ENCODE measurements at regions not wholly inside any gene's neighbourhood (a gene's known extent, or its start where the extent isn't known, plus 50 kb on each side); places are given as distances from the start of the nearest gene placed in this dataset.

DNA sequence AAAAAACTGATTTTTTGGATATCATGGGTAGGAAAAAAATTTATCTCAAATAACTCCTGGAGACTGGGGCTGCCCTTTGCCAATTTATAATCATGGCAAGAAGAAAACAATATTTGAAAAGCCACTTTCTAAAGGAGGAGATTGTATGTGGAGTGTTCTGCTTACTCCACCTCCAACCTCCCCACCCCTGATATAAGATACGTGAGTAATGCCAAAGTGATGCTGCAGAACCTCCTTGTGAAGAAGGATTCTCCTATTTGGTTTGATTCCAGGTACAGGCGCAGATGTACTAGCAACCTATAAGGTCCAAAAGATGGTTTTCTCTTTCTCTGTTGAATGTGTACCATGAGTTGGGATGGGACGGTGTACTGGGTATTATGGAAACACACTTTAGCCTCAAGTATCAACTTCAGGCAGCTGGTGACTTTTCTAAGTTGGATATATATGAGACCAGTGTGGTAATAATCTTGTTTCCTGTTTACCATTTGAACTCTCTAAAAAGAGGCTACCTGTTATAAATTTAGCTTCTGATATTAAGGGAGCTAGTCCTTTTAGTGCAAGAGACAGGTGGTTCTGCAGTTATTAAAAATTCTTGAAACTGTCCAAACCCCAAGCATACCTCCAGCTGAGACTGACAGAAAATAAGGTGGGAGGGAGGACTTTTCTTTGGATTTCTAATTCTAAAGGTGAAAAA lies 724.0 kb upstream of the MIR17HG start:
- no peak for DNase-seq (ENCODE audit: low read depth)
- TF ChIP-seq, protein P1, sequence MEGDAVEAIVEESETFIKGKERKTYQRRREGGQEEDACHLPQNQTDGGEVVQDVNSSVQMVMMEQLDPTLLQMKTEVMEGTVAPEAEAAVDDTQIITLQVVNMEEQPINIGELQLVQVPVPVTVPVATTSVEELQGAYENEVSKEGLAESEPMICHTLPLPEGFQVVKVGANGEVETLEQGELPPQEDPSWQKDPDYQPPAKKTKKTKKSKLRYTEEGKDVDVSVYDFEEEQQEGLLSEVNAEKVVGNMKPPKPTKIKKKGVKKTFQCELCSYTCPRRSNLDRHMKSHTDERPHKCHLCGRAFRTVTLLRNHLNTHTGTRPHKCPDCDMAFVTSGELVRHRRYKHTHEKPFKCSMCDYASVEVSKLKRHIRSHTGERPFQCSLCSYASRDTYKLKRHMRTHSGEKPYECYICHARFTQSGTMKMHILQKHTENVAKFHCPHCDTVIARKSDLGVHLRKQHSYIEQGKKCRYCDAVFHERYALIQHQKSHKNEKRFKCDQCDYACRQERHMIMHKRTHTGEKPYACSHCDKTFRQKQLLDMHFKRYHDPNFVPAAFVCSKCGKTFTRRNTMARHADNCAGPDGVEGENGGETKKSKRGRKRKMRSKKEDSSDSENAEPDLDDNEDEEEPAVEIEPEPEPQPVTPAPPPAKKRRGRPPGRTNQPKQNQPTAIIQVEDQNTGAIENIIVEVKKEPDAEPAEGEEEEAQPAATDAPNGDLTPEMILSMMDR (conservative IDR thresholded peaks at IDR 0.05; ENCODE audit: low read depth, low read length), result no peak

DNA sequence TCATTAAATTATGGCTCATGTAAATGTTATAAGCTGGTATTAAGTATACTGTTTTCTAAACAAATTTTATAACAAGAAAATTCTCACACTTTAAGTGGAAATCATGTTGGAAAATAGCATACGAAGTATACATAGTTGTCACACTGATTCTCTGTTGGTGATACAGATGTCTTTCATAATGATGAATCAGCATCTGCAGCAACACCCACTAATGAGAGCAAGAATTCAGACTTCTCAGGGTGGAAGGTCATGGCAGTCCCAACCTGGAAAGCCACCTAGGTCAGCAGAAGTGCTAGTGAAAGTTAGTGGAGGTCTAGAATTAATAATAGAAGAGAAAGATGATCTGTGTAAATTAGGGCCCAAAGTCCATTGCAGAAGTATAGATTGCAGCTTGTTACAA lies 719.7 kb upstream of the MIR17HG start:
- no peak overlapping the region for H3K4me3 ChIP-seq (ENCODE audit: low read depth, low read length)
- DNase-seq (ENCODE audit: low read depth), result no peak
- TF ChIP-seq, protein P1 (conservative IDR thresholded peaks at IDR 0.05; ENCODE audit: low read depth, low read length), result no peak

More for the DNA sequence above, 724.0 kb upstream of the MIR17HG start:
- H3K4me3 ChIP-seq (ENCODE audit: low read depth, low read length), result no peak overlapping the region

DNA sequence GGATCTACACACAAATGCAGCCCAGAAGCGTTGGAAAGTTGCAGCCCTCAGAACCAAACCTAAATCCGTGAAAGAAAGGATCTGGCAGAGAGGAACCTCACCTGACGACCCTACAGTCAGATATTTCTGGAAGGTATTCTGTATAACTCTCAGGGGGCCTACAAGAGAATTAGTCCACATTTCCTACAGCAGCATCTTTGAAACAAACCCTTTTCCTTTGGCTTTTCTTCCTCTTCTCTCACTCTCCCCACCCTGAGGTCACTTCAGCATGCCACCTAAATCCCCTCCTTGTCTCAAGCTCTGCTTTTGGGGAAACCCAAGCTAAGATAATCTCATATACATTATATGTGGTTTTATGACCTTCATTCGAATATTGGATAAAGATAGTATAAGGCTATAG lies 719.0 kb upstream of the MIR17HG start:
- H3K4me3 ChIP-seq (ENCODE audit: low read depth, low read length), result no peak overlapping the region
- TF ChIP-seq, protein P1 (conservative IDR thresholded peaks at IDR 0.05; ENCODE audit: low read depth, low read length), result no peak
- DNase-seq (ENCODE audit: low read depth), result no peak

DNA sequence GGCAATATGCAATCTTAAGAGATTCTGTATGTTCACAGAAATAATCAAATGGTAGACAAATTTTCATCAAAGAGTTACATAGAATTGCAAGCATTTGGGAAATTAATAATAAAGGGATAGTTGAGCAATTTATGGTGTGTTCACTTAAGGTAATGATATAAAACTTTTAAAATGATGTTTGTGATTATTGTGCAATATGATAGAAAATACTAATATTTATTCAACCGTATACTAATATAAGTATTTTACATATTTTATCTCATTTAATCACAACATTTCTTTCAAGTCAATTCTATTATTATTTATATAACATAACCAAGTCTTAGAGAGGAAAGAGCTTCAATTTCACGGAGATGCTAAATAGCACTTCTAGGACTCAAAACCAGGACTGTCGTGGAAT lies 716.8 kb upstream of the MIR17HG start:
- no peak for DNase-seq (ENCODE audit: low read depth)
- TF ChIP-seq, protein P1 (conservative IDR thresholded peaks at IDR 0.05; ENCODE audit: low read depth, low read length), result no peak
- H3K4me3 ChIP-seq (ENCODE audit: low read depth, low read length), result no peak overlapping the region

DNA sequence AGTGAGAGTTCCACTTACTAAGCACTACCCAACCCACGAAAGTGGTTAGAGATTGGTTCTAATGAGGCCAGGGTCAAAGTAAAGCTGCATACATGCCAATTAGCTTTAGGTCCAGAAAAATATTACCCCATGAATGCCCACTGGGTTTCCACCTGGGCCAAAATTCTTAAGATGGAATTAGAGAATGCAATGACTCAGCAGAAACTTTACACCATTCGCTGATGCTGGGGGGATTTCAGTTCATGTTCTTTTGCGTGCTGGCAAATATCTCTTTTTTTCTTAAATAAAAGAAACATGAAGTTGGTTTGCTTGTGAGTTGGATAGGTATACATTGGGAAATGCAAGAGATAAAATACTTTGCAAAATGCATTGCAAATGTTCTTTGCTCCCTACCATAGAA lies 715.3 kb upstream of the MIR17HG start:
- no peak for DNase-seq (ENCODE audit: low read depth)
- no peak overlapping the region for H3K4me3 ChIP-seq (ENCODE audit: low read depth, low read length)
- TF ChIP-seq, protein P1 (conservative IDR thresholded peaks at IDR 0.05; ENCODE audit: low read depth, low read length), result no peak

DNA sequence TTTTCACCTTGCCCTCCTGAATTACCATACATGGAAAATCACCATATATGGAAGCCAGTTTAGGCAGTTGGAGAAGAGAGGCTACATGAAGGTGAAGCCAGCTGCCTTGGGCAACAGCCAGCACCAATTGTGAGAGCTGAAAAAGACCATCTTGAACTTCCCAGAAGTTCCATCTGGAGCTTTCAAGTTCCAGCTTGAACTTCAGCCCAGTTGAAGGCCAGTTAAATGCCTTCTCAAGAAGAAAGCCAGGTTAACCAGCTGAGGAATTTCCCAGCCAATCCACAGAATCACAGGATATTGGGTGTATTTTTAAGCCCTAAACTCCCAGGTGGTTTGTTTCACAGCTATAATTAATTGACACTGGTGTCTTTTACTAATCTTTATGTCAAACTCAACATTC lies 713.6 kb upstream of the MIR17HG start:
- TF ChIP-seq, protein P1 (conservative IDR thresholded peaks at IDR 0.05; ENCODE audit: low read depth, low read length), result no peak
- no peak for DNase-seq (ENCODE audit: low read depth)
- no peak overlapping the region for H3K4me3 ChIP-seq (ENCODE audit: low read depth, low read length)

DNA sequence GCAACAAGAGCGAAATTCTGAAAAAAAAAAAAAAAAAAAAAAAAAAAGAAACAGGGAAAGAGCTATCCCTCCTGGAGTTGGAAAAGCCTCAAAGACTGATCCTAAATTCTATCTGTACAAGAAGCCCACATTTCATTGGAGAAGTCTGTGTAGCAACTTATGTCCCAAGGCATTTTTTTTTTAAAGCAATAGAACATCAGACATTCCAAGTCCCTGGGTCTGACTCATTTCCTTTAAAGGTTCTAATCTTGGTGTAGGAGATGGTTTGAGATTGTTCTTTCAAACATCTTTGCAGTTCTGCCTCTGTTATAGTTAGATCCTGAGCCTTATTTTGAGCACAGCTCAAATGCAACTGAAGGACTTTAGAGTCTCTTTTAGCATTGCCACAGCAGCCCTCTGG lies 706.5 kb upstream of the MIR17HG start:
- TF ChIP-seq, protein P1 (conservative IDR thresholded peaks at IDR 0.05; ENCODE audit: low read depth, low read length), result no peak
- H3K4me3 ChIP-seq (ENCODE audit: low read depth, low read length), result no peak overlapping the region
- no peak for DNase-seq (ENCODE audit: low read depth)

Data from epithelial cell of proximal tubule (primary cell).